GM18868 (cell line): ENCODE measurements at regions not wholly inside any gene's neighbourhood (a gene's known extent, or its start where the extent isn't known, plus 50 kb on each side); places are given as distances from the start of the nearest gene placed in this dataset.

Source experiments
- ATAC-seq: cut with Tn5 transposase; IDR thresholded peaks from one replicate; pipeline ENCODE4 v1.9.1; 2021; ENCODE audit warnings: mild to moderate bottlenecking, moderate library complexity; ENCODE audit not compliant: unreplicated experiment

DNA sequence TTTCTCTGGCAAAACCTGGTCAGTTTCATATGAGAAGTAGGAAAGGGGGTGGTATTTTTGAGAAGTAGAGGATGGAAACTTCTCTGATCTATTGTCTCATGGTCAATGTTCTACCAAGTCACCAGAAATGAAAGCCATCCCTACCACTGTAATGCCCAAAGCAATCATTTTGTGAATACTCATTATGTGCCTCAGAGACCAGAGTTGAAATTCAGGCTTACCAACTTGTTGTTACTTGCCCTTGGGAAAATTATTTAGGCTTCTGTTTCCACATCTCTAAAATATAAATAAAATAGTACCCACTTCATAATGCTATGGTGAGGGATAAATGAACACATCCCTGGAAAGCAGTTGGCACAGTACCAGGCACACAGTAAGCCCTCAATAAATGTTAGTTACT lies 723.7 kb upstream of the TBX3 start:
- ATAC-seq = no peak

- ATAC-seq = no peak
Measured at GRCh38 chr12:115407036-115407435, 723.1 kb upstream of the TBX3 start.

GRCh38 chr12:115405471-115405860 lies 721.5 kb upstream of the TBX3 start:
- ATAC-seq = no peak

GRCh38 chr12:115404761-115405470 lies 720.9 kb upstream of the TBX3 start:
- no peak for ATAC-seq

DNA sequence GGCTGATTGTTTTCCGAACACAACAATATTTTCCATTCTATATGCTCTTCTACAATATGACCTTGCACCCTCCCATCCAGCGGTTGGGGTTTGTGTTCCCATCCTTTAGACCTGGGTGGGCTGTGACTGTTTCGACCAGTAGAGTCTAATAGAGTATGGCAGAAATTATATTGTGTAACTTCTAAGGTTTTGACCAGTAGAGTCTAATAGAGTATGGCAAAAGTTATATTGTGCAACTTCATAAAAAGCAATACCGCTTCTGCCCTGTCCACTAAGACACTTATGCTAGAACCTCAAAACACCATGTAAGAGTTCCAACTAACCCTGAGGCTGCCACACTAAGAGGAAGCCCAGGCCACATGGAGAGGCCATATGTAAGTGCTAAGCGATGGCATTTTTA lies 719.7 kb upstream of the TBX3 start:
- ATAC-seq = no peak

DNA sequence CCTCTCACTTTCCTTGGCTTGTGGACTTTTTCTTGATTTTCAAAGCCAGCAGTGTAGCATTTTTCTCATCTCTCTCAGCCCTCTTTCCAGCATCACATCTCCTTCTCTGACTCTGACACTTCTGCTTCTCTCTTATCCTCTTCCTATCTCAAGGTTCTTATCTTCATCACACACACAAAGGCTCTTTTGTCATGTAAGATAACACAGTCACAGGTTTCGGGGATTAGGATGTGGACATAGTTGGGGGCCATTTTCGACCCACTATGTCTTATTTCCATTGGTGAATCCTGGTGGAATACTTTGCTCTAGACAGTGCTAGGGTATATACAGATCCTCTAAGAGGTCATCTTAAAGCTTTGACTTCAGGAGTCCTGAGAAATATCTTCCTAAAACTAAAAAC lies 719.3 kb upstream of the TBX3 start:
- ATAC-seq = no peak

DNA sequence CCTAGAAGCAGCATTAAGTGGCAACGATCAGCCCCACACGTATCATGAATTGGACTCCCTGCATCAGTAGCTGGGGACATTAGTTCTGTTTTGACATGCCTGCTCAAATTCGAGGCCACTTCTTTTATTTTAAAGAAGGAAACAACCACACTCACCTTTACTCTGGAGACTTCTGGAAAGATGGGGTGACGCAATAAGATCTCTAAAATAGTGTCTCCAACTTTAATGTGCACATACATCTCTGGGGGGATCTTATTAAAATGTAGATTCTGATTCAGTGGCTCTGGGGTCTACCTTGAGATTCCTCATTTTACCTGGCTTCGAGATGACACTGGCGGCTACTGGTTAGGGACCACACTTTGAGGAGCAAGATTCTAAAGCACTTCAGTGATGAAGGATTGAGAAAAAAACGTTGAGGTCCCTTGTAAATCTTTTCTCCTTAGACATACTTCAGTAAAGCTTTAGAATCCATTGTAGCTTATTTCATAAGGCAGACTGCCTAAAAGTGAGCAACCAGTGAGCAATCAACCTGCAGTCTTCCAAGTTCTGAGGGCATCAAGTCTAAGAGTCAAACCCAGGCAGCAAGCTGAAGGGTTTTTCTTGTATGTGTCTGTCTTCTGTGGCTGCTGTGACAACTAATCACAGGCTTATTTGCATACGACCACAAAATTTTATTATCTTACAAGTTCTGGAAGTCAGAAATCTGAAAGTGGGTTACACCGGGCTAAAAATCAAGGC lies 718.6 kb upstream of the TBX3 start:
- no peak for ATAC-seq

GRCh38 chr12:115401761-115402160 lies 717.8 kb upstream of the TBX3 start:
- ATAC-seq = no peak

- no peak for ATAC-seq
Measured at GRCh38 chr12:115400011-115400410, 716.0 kb upstream of the TBX3 start.

DNA sequence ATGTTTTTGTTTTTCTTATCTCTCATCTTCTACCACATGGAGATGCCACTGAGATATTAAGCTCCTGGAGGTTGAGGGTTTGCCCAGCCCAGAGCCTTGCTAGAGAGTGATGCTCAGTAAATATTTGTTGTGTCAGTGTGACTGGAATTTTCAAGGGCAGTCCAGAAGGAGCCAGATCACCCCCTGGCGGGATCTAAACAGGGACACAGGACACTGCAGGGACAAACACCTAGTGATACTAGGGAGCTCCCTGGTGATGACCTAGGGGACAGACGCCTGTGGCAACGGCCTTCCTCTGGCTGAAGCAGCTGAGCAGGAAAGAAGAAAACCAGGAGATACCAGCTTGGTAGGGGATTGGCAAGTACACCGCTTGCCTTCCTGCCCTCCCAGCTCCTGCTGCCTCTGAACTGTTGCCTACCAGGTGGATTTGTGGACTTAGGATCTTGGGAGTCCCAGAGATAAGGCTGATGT lies 714.4 kb upstream of the TBX3 start:
- ATAC-seq = no peak

DNA sequence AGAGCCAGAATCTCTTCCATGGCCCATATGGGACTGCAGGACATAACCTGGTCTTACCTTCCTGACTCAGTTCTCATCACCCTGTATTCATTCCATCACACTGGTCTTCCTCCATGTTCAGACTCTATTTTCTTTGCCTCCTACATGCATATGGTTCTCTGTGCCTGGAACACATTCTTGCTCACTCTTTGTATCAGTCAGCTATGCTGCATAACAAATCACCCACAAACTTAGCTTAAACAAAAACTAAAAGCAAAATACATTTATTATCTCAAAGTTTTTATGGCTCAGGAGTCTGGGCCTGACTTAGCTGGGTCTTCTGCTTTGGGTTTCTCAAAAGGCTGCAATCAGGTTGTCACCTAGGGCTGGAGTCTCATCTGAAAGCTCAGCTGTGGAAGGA lies 712.6 kb upstream of the TBX3 start:
- ATAC-seq = no peak

- ATAC-seq = no peak
Measured at GRCh38 chr12:115394496-115395220, 710.7 kb upstream of the TBX3 start.

DNA sequence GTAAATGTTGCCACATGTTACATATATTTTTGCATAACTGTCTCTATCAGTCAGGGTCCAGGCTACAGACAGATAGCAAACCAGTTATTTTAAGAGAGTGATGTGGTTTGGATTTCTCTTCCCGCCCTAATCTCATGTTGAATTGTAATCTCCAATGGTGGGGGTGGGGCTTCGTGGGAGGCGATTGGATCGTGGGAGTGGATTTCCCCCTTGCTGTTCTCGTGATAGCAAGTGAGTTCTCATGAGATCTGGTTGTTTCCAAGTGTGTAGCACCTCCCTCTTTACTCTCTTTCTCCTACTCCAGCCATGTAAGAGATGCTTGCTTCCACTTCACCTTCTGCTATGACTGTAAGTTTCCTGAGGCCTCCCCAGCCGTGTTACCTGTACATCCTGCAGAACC lies 704.2 kb upstream of the TBX3 start:
- no peak for ATAC-seq

- ATAC-seq = no peak
Measured at GRCh38 chr12:115387467-115387901, 703.5 kb upstream of the TBX3 start.

GRCh38 chr12:115386946-115387345 lies 703.0 kb upstream of the TBX3 start:
- no peak for ATAC-seq

GRCh38 chr12:115385141-115385540 lies 701.2 kb upstream of the TBX3 start:
- no peak for ATAC-seq

- no peak for ATAC-seq
Measured at GRCh38 chr12:115384391-115384790, 700.4 kb upstream of the TBX3 start.

DNA sequence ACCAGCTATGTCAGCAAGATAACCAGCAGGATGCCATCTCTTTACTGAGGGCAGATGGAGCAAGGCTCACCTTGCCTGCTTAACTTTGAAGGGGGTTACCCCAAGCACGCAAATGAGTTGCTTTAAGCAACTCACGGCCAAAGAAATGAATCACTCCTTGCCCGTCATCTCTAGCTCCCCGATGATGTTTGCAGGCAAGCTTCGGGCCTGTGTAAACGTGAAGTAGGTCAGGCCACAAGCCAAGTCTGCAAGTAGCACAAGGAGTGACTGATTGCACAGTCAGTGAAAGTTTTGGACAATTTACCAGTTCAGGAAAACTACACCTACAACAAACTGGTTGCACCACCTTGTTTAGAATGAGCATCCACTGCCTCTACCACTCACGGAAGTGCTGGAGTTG lies 699.7 kb upstream of the TBX3 start:
- no peak for ATAC-seq

GRCh38 chr12:115382681-115383080 lies 698.7 kb upstream of the TBX3 start:
- ATAC-seq = no peak

- no peak for ATAC-seq
Measured at GRCh38 chr12:115380546-115381120, 696.7 kb upstream of the TBX3 start.

GRCh38 chr12:115378291-115378690 lies 694.3 kb upstream of the TBX3 start:
- ATAC-seq = no peak
